Islet of Langerhans (tissue), 1 donor: ENCODE measurements at regions not wholly inside any gene's neighbourhood (a gene's known extent, or its start where the extent isn't known, plus 50 kb on each side); places are given as distances from the start of the nearest gene placed in this dataset.
"Not testable (repeated sequence)": the region's sequence is repeated elsewhere in the genome, so short reads cannot be mapped to it uniquely, and the experiment has no call there.

Source experiments
- FAIRE-seq: peaks from one replicate; lab custom pipeline; 2011; peaks lifted over from hg19 to GRCh38; lab: Jason Lieb, UNC

DNA sequence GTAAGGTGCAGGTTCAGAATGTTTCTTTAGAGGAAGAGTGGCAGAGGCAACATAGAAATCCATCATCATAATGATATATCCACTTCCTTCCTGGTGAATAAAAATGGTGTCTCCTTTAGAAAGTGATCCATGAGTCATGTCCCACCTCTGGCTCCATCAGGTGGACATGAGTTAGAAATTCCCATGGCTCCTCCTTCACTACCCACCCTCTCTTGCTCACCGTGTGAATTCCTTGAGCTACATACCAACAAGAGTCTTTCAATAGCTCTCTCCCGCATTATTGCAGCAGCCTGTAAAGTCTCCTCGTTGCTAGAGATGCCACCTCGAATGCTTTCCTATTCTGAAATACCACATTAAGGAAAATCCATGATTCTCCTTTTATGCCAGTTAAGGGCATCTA lies 317.6 kb downstream of the LNPK start:
- FAIRE-seq = no peak

DNA sequence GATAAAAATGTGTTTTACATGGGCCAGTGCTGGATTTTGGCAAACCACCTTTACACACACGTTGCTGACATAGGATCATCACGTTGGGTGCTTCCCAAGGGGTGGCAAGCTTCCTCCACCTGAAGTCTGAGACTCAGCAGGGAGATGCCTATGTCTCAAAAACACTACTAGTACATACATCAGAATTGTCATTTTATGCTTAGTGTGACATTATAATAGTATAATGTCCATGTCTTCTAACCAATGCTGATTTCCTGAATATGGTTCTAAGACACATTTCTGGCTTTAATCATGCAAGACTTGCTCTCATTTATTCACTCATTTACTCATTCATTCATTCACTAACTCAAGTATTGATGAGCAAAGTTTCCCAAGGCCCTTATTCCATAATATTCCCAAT lies 322.3 kb downstream of the LNPK start:
- no peak for FAIRE-seq

DNA sequence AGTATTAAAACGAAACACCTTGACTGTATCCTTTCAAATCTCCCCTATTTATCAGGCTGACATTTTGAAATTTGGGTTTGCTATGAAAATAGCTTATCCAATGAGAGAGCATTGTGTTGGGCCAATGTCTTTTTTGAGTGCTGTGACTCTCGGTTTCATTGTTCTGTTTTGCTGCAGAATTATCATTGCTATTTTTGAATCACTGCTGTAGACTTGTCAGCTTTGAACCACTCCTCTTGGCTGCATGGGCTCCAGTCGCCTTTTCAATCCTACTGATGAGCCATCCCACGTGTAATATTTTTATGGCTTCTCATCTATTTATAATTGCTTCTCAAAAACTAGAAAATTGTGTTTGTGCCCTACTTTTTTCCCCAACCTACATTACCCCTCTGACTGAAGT lies 322.8 kb downstream of the LNPK start:
- no peak for FAIRE-seq

DNA sequence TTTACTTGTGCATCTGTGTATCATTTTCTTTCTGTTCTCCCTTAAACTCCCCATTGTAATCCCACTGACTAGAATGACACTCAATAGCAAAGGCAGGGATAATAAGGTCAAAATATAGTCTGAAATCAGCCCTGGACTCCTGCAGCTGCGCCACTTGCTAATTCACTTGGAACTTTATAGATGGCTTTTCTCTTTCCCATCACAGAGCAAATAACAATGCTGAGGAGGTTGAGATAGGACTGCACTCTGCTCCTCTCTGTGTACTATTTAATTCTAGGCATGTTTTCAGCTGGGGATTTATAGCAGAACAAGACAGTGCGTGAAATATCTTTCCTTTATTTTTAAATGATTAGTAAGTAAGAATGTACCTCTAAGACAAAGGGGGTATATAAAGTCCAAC lies 324.2 kb downstream of the LNPK start:
- no peak for FAIRE-seq

DNA sequence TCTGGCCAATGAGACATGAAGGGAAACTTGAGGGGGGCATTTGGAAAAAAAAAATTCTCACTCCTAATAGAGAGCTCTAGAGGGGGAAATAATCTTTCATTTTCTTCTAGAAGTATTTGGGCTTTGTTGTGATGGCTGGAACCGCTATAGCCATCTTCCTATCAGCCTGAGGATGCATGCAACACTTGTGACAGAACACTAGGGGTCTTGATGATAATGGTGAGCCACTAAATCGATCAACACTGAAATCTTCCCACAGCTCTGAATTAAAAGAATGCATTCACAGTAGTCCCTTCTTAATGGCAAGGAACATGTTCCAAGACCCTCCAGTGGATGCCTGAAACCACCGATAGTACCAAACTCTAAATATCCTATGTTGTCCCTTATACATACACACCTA lies 325.3 kb downstream of the LNPK start:
- no peak for FAIRE-seq

DNA sequence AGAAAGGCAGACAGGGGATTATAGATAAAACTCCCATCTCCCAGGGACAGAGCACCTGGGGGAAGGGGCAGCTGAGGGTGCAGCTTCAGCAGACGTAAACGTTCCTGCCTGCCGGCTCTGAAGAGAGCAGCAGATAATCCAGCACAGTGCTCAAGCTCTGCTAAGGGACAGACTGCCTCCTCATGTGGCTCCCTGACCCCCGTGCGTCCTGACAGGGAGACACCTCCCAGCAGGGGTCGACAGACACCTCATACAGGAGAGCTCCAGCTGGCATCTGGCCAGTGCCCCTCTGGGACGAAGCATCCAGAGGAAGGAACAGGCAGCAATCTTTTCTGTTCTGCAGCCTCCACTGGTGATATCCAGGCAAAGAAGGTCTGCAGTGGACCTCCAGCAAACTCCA lies 333.3 kb downstream of the LNPK start:
- not testable (repeated sequence) for FAIRE-seq

DNA sequence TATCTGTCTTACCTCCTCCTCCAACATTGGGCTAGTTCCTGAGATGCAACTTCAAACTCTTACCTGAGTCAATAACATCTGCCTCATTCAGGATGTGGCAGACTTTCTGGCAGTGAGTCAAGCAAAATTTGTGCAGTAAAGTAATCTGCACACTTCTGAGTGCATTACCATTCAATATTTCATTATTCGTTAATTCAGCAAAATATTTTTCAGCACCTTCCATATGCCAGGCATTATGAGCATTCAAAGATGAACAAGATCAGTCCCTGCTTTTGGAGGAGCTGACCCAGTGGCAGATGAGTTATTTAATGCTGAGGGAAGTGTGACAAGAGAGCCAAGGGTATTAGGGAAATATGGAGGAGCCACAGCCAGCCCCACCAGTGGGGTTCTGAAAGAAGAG lies 339.7 kb downstream of the LNPK start:
- FAIRE-seq = no peak

DNA sequence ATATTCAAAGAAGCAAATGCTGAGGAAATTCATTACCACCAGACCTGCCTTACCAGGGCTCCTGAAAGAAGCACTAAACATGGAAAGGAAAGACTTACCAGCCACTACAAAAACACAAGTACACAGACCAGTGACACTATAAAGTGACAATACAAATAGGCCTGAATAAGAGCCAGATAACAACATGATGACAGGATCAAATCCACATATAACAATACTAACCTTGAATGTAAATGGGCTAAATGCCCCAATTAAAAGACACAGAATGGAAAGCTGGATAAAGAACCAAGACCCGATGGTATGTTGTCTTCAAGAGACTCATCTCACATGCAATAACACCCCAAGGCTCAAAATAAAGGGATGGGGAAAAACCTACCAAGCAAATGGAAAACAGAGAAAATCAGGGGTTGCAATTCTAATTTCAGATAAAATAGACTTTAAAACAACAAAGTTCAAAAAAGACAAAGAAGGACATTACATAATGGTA lies 353.4 kb downstream of the LNPK start:
- no peak for FAIRE-seq

DNA sequence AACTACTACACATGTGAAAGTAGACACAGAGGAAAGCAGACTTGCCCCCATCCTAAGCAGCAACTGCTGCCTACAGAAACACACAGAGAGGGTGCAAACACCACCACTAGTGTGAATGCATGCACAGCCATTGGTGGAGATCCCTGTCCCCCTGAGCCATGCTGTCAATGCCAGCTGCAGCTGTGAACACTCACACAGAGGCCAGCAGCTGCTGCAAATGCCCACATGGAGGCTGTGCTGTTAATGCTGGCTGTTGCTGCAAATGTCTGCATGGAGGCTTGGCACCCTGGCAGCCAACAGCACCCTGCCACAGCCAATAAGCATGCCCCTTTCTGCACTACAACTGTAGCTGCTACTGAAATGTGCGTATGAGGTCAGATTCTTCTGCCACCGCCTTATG lies 355.0 kb downstream of the LNPK start:
- no peak for FAIRE-seq

DNA sequence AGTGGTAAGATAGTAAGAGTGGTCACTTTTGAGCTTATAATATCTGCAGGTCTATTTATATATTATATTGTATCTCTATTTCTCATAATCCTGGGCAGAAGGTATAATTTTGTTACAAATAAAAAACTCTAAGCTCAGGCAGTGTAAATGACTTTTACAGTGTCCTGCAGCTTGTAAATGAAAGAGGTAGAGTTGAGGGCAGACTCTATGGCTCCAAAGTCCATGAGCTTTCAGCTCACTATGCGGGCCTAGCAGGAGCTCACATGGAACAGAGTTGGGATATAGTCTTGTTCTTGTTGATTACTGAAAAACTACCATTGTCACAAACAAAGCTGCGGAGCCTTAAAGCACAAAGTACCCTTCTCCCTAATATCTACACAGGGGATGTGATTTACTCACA lies 361.4 kb downstream of the LNPK start:
- no peak for FAIRE-seq

DNA sequence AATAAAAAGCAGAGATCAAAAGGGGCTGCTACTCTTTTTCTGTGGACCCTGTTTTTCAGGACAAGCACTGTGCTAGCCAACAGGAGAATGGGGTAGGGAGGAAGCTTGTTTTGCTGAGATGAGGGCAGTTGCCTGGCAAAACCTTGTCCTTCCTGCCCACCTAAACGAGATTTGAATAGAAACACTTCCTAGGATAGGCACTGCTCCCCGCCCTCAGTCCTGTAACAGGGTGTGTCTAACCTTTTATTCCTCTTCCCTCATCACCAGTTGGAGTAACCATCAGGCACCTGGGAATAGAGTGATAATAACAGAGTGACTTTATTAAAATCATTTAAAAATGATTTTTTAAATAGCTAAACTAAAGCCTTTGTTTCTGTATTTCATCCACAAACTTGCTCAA lies 368.8 kb downstream of the LNPK start:
- FAIRE-seq = no peak

DNA sequence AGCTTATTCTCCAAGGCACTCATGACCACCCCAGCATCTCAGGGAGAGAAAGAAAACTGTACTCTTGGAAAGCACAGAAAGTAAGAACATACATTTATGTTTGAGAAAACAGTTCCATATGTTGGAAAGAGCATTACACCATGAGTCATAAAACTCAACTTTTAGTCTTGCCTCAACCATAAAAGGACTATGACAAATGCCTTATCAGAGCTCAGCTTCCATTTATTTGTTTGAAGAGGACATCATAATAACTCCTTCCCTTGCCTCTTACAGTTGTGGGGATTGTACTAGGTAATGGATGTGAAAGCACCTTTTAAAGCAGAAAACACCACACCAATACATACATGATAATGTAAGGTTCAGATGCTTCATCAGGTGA lies 370.8 kb downstream of the LNPK start:
- no peak for FAIRE-seq

DNA sequence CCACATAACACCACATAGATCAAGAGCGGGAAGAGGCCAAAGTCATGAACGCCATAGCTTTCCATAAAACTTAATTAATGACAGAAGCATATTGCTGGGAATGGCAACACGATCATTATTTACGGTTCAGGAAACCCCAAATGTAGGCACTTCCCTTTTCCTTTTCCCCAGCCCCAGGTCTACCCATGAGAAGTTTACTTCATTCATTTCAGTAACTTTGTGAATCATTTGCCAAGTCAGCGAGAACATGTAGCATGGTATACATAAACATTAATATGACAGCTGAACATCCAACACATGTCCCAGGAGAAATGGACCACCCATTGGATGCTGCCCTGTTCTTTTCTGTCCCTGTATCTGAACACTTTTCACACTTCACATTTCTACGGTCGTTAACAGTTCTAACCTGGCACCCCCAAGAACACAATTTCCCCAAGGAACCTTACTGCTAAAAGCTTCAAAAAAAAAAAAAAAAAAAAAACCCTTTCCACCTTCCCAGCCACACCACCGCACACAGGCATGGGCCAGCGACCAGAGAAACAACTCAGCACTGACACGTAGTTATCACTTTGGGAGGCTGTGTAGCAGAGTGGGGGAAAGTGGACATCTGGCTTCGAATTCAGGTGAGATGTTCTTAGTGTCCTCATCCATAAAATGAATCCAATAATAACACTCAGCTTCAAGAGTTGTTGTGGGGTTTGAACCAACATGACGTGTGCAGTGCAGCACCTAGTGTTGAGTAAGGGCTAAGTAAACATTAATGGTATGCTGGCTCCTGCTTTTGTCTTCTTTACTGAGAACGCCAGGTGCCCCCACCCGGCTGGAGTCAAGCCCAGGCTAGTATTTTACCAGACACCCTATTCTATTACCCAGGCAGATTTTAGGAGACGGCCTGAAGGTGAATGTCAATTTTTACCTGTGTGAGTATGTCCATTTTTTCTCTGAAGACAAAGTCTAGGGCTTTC lies 371.5 kb downstream of the LNPK start:
- no peak for FAIRE-seq

DNA sequence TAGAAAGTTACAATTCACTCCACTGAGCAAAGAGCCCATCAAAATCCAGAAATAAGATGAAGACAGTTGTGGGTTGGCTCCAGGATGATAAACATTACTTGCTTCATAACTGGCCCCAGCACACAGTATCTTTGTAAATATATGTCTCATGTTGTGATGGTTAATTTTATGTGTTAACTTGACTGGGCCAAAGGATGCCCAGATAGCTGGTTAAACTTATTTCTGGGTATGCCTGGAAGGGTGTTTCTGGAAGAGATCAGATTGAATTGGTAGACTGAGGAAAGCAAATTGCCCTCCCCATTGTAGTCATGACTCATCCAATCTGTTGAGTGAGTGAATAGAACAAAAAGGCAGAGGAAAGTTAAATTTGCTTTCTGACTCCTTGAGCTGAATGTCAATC lies 373.8 kb downstream of the LNPK start:
- FAIRE-seq = no peak

DNA sequence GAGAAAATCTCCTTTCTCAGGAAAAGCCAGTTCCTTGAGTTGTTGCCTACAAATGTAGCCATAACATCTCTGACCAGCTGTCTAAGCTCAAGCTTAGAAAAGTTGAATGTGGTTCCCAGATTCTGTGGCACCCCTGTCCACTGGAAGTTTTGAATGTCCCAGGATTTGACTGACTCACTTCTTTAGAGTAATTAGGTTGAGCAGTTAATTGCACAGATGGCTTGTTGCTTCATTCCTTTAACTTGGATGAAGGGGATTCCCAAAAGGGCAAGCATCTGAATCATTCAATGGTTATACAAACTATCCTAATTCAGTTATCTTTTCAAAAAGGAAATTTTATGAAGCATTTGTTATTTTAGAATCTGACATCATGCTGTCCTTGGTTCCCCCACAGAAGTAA lies 374.7 kb downstream of the LNPK start:
- no peak for FAIRE-seq

DNA sequence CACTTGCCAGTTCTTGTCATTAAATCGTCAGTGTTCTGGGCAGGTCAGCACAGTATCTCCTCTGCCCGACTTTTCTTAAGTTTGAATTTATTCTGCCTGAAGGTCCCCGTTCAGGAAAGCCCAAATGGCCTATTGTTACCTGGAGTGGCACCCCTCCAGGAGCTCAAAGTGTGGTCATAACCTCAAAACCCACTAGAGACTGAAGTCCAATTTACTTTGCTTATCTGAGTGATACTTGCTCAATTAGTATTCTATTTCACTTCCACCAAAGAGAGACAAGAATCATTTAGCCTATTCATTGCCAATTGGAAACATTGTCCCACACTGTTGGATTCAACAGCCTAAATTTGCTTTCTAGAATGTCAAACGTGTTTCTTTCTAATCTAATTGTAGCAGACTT lies 375.3 kb downstream of the LNPK start:
- no peak for FAIRE-seq

DNA sequence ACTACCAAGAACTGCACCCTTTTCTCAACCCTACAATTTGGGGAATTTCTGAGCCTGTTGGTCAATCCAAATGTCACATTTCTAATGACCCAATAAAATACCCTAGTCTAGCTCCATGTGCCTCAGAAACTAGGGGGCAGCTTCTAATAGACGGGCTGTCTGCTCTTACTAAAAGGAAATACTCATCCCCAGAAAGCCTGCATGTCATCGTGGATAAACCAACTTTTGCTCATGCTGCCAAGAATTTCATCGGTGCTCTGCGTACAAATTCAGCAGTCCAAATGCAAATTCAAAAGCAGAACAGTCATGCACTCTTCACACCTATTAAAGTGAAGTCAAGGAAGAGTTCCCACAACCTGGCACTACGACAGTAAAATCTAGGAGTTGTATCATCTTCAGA lies 377.3 kb downstream of the LNPK start:
- FAIRE-seq = no peak

DNA sequence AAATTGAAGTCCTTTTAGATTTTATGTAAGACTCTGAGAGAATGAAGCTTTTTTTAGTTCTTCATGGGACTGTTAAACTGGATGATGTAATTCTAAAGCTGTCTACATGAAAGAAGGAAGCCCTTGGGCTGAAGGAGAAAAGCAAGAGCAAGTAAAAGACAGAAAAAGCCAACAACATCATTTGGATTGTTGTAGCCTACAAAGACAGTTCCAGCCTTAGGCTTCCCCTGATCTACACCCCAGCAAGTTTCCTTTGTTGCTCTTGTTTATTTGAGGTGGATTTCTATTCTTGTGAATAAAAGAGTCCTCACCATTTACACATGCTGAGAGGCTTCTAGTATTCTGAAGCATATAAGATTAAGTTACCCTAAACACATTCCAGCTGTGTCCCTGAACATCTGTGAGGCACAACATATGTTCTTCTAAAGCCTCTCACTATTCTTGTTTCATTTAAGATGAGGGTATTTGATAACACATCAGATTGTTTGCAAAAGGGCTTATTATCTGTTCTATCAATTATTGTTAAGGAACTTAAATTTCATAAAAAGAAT lies 377.8 kb downstream of the LNPK start:
- FAIRE-seq = no peak

DNA sequence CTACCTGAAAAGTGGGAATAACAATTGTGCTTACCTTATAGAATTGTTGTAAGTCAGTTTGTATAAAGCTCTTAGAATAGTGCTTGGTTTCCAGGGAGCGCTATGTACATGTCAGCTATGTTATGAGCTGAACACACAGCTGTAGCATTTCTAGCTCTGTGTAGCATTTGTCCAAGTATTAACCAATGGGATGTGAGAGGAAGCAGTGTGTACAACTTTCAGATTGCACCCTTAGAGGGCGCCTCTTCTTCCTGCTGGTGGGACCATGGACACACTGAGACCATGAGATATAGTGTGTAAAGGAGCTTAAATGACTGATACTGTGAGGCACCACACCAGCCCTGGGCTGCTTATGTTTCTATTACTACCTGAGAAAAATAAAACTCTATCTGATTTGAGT lies 380.2 kb downstream of the LNPK start:
- FAIRE-seq = no peak

DNA sequence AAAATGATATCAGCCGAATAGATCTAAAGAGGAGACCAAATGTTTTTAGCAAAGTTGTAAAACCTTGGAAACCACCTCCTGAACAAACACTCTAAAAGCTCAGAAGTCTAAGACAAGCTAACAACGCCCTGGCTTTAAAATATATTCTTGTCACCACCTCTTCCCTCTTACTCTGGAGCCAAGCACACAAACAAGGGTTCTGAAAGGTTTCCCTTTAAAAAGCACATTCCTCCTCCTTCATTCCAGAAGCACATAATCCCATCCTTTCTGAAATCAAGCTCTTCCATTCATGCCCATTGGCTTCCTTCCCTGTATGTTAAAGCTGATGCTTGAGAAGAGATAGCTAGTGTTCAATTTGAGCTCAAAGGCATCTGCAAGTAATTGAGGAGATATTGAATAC lies 382.0 kb downstream of the LNPK start:
- no peak for FAIRE-seq

DNA sequence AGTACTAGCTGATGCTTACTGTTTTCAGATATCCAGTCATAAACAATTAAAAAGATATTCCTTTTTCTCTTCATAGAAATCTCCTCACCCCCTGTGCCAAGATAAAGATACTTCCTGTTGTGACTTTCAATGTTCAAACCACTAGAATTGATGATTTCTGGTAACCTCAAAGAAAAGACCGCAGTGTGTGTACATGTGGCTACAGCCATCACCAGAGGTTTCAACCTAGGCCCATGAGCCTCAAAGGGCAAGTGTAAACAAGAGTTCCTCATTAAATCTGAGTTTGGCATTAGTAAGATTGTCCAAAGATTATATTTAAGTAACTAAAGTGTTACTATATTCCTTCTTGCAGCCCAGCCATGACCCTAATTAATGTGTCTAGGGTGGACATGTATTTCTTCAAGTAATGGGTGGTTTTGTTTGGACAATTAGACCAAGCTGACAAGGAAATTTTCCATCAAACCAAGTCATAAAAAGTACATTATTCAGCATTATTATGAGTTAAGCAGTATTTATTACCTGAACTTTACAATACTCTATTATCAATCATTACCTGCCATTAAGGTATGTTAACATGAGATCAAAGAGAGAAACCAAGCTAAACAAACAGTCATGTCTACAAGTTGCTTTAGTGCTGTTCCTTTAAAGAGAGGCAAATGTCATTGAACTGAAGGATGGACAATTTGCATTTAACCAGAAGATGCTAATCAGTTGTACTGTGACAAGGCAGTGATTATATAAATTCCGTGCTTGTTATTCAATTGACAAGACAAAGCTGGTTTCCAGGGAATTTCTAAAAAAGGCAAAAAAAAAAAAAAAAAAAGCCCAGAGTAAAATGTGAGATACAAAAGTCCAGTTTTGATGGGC lies 382.7 kb downstream of the LNPK start:
- no peak for FAIRE-seq

DNA sequence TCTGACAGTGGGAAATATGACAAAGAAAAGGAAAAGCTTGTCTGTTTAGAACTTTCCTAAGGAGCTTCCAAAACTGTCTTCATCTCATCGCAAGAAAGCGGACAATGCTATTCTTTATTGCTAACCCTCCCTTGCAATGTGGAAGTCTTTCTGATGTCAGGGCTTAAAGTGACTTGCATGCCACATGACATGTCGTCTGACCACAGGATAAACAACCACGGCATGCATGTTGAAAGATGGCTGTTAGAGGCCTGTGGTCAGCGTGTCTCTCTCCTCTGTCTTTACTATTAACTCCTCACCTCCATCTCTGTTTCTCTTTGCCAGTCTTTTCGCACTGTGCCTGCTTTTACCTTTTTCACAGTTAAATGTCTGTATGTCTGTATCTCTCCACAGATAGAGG lies 389.8 kb downstream of the LNPK start:
- FAIRE-seq = no peak
